Calu3 (cell line): ENCODE measurements at regions not wholly inside any gene's neighbourhood (a gene's known extent, or its start where the extent isn't known, plus 50 kb on each side); places are given as distances from the start of the nearest gene placed in this dataset.

ENCODE experiments used
- BruUV-seq: library from RNA; stranded (reverse); fragments of 400-500 nt; replicated peaks from 2 replicates; lab custom pipeline; 2021; lab: Mats Ljungman, UMichigan
- CTCF ChIA-PET: fragments of 300-600 bp; sonication (Branson Sonifier 250); formaldehyde crosslinking; loops from one replicate; lab custom pipeline; 2022; ENCODE audit warnings: antibody characterized with exemption; lab: Charles Lee
- DNase-seq: peaks from one replicate; pipeline ENCODE4 v3.0.0; 2022
- H3K27ac Mint-ChIP-seq: one replicate; pipeline ENCODE4 v1.8.0; 2022; ENCODE audit warnings: mixed read lengths; ENCODE audit not compliant: unreplicated experiment
- H3K27me3 Mint-ChIP-seq: one replicate; pipeline ENCODE4 v1.8.0; 2022; ENCODE audit warnings: mixed read lengths; ENCODE audit not compliant: unreplicated experiment
- H3K36me3 Mint-ChIP-seq: one replicate; pipeline ENCODE4 v1.8.0; 2022; ENCODE audit warnings: mild to moderate bottlenecking, moderate library complexity, mixed read lengths; ENCODE audit not compliant: insufficient read depth, unreplicated experiment
- H3K4me1 Mint-ChIP-seq: one replicate; pipeline ENCODE4 v1.8.0; 2022; ENCODE audit warnings: mild to moderate bottlenecking, low read depth, mixed read lengths; ENCODE audit not compliant: unreplicated experiment
- H3K4me3 Mint-ChIP-seq: one replicate; pipeline ENCODE4 v1.8.0; 2022; ENCODE audit warnings: mild to moderate bottlenecking, low read depth, moderate library complexity, mixed read lengths; ENCODE audit not compliant: unreplicated experiment
- H3K9me3 Mint-ChIP-seq: one replicate; pipeline ENCODE4 v1.8.0; 2022; ENCODE audit warnings: low read depth, mixed read lengths; ENCODE audit not compliant: unreplicated experiment
- CTCF ChIP-seq: fragments of 200-600 bp; IDR thresholded peaks from one replicate; pipeline ENCODE4 v1.8.0; 2022; ENCODE audit warnings: antibody characterized with exemption; ENCODE audit not compliant: unreplicated experiment
- intact Hi-C: fragments of 100-400 bp; cut with micrococcal nuclease; formaldehyde crosslinking; loops from one replicate; pipeline ENCODE4 v1.10.0; 2022; ENCODE audit not compliant: unreplicated experiment

GRCh38 chr9:38322937-38323336 is 69.6 kb upstream of the ALDH1B1 start:
- TF ChIP-seq CTCF, result no peak
- Mint-ChIP-seq H3K4me3 (no peak overlapping the region), H3K27ac (no peak overlapping the region), H3K27me3 (no peaks in the 10 kb centered on the region), H3K9me3 (no peaks in the 10 kb centered on the region), H3K36me3 (no peaks in the 10 kb centered on the region), H3K4me1 (no peaks in the 10 kb centered on the region)
- no peak for DNase-seq
- no TSS peak for BruUV-seq
- CTCF ChIA-PET, result no interaction called here
- intact Hi-C loops, result no loop called here

GRCh38 chr9:38319496-38320173 is 72.9 kb upstream of the ALDH1B1 start:
- no peak for TF ChIP-seq CTCF
- CTCF ChIA-PET, result no interaction called here
- BruUV-seq, result no TSS peak
- no peak for DNase-seq
- H3K4me3 Mint-ChIP-seq, result peak overlapping the region; percentile 28
- H3K27ac Mint-ChIP-seq, result no peak overlapping the region
- H3K27me3 Mint-ChIP-seq, result no peaks in the 10 kb centered on the region
- no peaks in the 10 kb centered on the region for H3K4me1 Mint-ChIP-seq
- no peaks in the 10 kb centered on the region for H3K36me3 Mint-ChIP-seq
- intact Hi-C loops, result no loop called here
- H3K9me3 Mint-ChIP-seq, result no peaks in the 10 kb centered on the region

GRCh38 chr9:38318759-38319495 is 73.6 kb upstream of the ALDH1B1 start:
- H3K4me1 Mint-ChIP-seq, result no peaks in the 10 kb centered on the region
- DNase-seq, result no peak
- no peak for TF ChIP-seq CTCF
- no peaks in the 10 kb centered on the region for H3K27me3 Mint-ChIP-seq
- H3K4me3 Mint-ChIP-seq, result peak overlapping the region; percentile 28
- no TSS peak for BruUV-seq
- H3K36me3 Mint-ChIP-seq, result no peaks in the 10 kb centered on the region
- intact Hi-C loops, result no loop called here
- H3K9me3 Mint-ChIP-seq, result no peaks in the 10 kb centered on the region
- CTCF ChIA-PET, result no interaction called here
- H3K27ac Mint-ChIP-seq, result no peak overlapping the region

- TF ChIP-seq CTCF, result no peak
- Mint-ChIP-seq H3K9me3 (no peaks in the 10 kb centered on the region), H3K27me3 (no peaks in the 10 kb centered on the region), H3K27ac (no peak overlapping the region), H3K4me3 (no peak overlapping the region), H3K36me3 (no peaks in the 10 kb centered on the region), H3K4me1 (no peaks in the 10 kb centered on the region)
- BruUV-seq, result no TSS peak
- DNase-seq, result no peak
- intact Hi-C loops, result no loop called here
- CTCF ChIA-PET, result no interaction called here
Observed at GRCh38 chr9:38316166-38316780, 76.2 kb upstream of the ALDH1B1 start.
